NCI-H1048 (cell line): ENCODE measurements at regions not wholly inside any gene's neighbourhood (a gene's known extent, or its start where the extent isn't known, plus 50 kb on each side); places are given as distances from the start of the nearest gene placed in this dataset.

ENCODE experiments used
- DNase-seq: peaks from one replicate; lab custom pipeline; 2025; lab: John Stamatoyannopoulos, UW

DNA sequence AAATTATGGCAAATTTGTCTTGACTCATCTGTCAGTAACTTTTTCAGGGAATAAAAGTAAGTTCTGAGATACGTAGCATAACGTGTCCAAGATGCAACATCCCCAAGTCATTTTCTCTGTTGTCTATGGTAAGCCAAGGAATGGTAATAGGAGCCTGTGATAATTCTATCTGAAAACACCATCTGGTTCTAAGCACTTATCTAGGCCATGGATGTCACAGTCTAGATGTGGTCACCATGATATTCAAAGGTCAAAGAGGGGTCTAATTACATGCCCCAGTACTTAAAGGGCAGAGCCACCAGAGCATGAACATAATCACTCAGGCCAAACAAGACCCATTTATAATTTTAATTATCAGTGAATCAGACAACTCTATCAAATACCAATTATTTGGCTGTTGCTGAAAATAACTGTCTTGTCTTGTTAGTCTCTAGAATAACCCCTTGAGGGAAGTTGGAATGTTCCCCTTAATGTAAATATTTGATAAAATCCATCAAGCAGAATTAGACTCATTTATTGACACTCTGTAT lies 225.1 kb upstream of the MPPED2 start:
- DNase-seq, result no peak

DNA sequence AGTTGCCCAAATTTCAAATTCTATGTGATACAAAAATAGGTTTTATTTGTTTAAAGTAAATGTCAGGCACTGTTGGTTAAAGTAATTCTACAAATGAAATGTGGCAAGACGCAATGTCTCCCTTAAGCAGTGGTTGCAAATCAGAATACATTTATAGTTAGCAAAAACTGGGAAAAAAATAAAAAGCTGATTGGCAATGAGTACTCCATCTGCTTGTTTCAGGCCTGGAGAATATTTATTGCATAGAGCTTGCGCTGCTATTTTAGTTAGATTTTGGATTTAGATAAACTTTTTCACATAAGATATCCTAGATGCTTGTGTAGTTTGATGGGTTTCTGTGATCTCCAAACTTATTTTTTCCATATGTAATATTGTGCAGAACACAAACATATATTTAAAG lies 224.0 kb upstream of the MPPED2 start:
- no peak for DNase-seq

DNA sequence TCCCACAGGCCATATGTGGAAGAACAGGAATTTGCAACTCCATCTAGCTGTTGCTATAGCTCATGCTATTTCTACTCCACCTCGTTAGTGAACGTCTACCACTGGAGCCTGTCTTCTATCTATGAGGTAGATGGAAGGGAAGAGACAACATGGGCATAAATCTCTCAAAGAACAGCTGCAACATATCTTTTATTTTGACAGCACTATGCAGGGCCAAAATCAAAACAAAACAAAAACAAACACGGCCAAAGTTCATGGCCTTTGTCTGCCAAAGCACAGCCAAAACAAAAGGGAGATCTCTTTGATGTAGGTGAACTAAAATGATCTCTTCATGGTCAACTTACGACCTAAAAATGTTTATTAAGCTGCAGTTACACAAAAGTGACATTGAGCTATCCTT lies 215.2 kb upstream of the MPPED2 start:
- no peak for DNase-seq

DNA sequence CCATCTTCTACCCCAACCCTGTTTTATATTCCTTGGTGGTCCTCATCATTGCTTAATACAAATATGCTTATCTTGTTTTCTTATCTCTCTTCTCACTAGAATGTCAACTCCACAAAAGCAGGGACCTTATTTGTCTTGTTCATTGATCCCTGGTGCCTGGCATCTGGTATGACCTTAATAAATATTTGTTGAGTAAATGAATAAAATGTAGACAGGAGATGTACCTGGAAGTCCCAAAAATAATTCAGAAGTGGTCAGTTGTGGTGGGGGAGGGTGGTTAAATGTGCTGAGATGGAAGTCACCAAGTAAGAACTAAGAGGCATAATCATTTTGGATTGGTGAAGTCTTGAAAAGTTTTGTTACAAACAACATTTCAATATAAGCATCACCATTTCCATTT lies 214.8 kb upstream of the MPPED2 start:
- no peak for DNase-seq

DNA sequence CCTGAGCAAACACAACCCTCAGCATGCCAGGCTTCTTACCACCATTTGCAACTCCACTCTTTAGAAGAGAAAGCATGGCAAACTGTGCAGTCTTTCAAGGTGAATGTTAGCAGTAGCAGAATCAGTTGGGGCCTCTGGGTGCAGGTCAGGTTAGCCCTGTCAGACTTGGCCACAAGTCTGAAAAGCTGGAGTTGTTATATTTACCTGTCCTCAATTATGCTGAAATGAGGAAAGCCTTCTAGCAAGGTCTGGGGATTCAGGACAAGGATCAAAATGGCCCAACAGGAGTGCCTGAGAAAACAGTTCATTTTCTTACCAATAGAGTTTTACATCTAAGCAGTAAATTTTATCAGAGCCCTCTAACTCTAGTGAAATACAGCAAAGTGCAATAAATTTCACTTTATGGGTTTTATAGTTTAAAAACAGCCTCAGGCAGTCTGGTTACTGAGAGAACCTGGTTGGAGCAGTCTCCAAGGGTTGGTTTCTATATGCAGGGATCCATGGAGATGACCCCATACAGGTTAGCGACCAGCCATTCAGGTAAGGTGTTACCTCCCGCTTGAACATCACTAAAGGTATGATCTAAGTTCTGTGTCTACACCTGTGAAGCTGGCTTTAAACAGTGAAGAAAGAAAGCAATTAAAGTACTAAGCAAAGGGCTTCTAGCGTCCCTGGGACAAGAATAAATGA lies 212.5 kb upstream of the MPPED2 start:
- no peak for DNase-seq

DNA sequence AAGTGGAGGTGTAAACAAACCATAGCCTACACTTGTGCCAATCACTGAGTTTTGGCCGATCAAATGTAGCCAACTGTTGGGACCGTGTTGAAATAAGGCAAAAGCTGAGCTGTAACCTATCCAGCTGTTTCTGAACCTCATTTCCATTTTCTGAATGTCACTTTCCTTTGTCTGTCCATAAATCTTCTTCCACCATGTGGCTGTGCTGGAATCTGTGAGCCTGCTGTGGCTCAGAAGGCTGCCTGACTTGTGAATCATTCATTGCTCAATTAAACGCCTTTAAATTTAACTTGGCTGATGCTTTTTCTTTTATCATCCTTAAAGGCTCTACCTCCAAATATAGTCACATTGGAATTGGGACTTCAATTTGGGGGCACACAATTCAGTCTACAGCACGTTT lies 203.1 kb upstream of the MPPED2 start:
- DNase-seq, result no peak

DNA sequence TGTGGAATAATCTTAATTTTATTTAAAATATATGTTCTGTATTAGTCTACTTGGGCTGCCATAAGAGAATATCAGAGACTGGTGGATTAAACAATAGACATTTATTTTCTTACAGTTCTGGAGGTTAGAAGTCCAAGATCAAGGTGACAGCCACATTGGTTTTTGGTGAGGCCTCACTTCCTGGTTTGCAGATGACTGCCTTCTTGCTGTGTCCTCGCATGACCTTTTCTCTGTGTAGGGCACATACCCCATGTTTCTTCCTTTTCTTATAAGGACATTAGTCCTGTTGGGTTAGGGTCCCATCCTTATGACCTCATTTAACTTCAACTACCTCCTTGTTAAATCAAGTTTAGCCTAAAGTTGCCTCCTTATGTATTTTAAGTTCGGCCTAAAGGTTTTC lies 202.7 kb upstream of the MPPED2 start:
- no peak for DNase-seq

DNA sequence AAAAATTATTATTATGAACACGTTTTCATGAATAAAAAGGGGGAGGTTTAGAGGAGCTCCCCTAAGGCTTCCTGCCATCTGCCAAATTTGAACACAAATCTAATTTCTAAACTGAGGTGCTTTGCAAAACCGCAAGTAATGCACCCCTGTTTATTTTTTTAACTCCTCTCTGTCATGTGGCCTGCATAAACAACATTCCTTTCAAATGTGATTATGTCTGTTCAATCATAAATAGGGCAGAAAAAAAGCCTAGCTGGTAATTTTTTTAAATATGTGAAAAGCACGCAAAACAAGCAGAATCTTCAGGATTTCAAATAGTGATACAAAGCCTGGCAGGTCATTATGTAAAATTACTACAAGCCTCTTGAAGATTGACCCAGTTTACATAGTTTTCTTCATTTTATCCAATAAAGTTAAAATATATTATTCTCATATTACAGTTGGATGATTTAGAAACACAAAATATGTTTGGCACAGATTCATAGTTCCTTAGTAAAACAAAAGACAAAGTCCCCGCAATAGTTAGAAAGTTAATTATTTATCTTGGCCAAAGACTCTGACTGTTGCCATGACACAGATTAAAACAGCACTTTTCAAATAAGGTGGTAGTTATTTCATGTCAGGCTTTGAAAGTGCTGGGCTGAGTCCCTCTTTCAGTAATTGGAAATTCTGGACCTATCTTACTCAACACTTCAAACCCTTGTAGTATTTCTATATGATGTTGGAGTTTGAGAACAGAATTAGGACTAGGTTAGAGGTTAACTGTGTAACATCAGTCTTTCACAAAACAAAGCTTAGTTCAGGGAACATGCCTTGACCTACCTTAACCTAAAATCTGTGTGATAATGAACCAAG lies 200.3 kb upstream of the MPPED2 start:
- DNase-seq, result no peak

DNA sequence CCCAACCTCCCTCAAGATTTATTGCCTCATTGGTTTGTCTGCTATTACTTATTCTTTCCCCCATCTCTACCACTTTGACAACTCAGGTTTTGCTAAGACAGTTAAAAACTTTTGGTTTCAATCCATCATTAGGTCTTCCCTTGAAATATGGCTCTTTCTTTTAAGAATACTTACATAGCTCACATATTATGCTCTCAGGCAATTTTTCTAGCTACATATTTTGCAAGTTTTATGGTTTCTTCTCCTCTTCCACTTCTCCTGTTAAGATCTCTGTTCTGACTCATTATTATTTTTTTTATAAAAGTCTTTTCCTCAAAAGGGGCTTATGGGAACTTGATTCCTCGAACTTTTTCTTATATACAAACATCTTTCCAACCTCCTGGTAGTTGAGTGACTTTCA lies 192.4 kb upstream of the MPPED2 start:
- no peak for DNase-seq

DNA sequence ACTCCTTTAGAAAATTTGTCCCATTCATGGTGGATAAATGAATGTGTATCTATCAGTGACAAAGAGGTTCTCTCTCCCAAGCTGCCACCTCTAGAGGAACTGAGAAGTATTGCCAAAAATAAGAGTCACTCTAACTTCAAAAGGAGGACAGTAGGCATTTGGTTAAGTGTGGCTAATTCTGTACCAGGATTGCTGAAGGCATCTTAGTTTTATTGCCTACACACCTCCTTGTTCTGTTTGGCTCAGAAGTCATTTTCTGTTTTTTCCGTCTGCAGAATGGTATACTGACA lies 189.0 kb upstream of the MPPED2 start:
- DNase-seq, result no peak

DNA sequence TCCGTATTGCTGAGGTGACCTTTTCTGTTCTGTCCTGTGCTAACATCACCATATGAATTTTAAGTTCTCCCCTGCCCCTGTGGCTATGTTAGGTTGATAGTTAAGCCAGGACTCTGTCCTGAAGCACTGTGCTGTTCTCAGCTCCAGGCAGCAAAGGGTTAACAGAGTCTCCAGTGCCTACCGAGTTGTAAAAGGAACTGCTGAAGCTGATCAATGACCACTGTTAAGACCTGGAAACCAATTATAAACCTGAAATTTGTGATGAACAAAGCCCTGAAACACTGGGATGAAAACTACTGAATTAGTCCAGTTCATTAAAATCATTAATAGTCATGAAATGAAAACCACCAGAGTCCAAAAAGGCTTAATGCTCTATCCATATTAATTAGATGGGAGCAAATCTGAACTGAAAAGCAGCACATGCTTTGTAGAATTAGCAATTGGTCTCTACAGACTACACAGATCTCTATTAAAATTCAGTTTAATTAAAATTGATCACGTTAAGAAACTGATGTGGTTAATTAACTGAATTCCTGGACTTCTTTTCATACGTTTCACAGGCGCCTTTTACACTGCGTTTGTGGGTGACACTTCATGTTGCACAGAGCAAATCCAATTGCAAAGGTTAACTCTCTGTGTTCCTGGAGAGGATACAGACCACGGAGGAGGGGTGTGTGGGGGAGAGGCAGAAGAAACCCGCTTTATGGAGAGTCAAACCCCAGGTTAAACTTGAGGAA lies 188.5 kb upstream of the MPPED2 start:
- no peak for DNase-seq

DNA sequence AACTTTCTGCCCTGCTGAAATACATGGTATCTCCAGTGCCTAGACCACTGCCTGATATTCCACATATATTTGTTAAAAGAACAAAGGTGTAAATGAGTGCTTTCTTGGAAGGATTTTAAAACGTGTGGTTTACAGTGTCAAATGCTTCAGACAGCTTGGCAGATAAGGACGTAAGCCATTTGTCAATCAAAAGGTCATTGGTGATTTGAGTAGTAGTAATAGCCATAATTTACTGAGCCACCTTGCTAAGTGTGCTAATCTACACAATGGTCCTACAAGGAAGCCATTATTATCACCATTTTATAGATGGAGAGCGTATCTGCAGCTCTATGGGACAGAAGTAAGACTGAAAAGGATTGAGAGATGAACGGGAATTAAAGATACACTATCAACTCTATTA lies 186.8 kb upstream of the MPPED2 start:
- no peak for DNase-seq

DNA sequence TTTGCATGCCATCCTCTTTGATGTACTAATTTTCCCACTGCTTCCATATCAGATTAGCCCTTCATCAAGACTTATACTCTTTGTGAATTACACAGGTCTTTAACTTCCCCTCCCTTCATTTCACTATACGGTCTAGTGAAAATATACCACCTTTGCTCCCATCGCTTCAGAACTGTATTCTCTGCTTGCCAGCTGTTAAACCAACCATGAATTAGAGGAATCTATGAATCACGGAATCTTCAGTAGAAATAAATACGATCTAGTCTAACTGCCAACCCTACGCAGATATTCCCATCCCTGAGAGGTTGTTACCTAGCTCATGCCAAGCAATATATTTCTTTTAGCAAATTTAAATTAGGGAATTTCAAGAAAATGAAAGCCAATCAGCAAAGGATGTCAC lies 177.8 kb upstream of the MPPED2 start:
- DNase-seq, result no peak

DNA sequence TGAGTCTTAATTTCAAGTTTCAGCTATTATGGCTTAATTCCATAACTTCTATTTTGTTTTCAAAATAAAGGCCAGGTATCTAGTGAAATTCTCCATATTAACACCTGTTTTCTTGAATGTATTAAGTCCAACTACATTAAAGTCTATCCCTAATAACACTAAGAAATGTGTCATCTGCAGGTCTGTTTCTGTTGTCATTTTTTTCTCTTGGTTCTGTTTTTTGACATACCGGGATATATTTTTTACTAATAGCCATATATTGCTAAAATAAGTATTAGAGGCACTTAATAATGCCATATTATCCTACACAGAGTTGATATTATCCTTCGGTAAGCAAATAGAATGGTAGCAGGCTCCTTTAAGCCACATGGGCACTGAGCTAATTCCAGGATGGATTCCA lies 176.0 kb upstream of the MPPED2 start:
- no peak for DNase-seq

DNA sequence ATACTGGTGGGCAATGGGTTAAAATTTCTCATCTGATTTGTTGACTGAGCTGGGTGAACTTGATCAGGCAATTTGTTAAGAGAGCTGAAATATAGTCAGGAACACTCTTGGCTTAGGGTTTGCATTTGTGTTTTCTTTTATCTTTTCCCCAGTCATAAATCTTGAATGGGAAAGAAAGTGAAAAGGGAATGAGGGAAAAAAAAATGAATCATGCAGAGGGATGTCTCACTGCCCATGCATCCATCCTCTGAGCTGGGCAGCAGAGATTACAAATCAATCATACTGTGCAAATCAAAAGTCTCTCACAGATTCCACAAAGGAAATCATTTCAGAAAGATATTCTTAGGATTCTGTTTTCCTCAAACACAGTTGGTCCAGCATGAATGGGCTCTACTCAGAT lies 174.2 kb upstream of the MPPED2 start:
- no peak for DNase-seq

DNA sequence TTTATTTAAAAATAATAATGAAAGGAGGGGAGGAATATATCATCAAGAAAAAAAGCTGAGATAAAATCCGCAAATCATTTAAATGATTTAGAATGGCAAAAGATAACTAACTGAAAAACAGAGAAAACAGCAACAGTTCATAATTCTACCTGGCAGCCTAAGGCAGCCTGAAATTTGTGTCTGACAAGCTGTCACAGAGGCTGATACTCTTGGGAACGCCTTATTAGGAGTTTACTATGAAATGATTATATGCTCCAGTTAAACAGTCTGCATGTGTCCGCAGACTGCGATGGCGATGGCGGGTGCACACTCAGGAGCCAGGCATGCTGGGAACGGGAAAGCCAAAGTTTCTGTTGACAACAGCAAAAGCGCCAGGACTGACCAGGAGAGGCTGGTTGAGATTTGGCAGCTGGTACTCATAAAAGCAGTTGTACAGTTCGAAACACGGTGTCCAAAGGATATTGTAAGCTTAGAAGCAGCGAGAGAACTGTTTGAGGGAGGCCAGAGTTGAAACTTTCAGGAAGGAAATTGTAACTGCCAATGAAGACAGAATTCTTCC lies 172.9 kb upstream of the MPPED2 start:
- DNase-seq, result no peak

DNA sequence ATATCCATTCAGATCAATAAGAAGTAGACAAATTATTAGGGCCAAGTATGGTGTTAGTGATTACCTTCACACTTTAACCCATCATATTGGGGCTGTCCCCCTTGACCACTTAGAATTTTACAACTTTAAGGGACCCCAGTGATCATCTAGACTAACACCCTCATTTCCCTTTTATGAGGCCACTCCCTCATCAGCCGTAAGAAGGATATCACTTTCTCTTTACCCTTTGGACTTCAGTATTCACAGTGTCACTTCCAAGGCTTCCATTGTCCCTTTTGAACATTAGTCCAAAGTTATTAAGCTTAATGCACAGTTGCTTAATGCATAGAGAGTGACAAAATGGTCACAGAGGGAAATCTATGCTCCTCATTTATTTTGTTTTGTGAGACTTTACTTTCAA lies 172.4 kb upstream of the MPPED2 start:
- DNase-seq, result no peak

DNA sequence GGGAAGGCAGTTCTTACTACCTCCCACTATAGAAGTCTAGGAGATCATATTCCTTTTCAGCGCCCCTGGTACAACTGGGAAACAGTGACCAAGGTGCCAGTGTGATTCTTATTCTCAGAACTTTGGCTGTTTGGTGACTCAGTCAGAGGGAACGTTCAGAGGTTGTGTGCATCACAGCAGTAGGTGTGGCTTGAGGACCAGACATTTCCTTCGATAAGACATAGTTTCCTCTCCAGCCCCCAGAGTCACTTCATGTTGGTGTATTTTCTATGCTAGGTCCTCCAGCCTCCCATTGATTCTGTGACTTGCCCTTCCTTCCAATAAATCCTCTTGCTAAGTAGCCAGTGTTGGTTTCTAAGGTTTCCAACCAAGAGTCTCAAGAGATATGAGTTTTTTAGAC lies 171.9 kb upstream of the MPPED2 start:
- no peak for DNase-seq

DNA sequence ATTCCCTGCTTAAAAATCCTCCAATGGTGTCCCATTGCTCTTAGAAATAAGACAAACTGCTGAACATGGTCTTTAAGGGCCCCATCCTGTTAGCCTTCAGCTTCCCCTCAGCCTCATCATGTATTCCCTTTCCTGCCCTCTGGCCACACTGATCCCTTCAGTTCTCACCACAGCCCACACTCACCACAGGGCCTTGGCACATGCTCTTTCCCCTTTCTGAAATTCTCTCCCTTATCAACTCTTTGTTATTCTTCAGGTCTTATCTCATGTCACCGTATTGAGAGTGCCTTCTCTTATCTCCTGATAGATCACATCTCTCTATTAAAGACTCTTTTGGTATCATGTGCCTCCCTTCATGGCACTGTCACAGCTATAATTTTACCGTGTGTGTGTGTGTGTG lies 167.8 kb upstream of the MPPED2 start:
- DNase-seq, result no peak

DNA sequence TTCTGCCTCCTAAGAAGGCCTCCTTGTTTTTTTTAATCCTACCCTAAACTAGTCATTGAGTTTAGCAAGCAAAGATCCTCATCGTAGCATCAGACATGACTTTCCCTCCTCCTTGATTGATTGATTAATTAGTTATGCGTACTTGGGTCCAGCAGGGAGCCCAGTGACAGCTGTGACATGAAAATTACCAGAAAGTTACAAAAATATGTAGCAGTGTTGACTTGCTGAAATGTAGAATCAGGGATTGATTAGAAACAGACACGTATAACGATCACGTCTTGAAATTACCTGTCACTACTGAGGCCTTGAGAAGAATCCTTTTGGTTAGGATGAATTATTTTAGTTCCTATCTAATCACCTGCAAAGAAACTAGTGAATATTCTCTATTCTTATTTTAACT lies 167.4 kb upstream of the MPPED2 start:
- DNase-seq, result no peak

DNA sequence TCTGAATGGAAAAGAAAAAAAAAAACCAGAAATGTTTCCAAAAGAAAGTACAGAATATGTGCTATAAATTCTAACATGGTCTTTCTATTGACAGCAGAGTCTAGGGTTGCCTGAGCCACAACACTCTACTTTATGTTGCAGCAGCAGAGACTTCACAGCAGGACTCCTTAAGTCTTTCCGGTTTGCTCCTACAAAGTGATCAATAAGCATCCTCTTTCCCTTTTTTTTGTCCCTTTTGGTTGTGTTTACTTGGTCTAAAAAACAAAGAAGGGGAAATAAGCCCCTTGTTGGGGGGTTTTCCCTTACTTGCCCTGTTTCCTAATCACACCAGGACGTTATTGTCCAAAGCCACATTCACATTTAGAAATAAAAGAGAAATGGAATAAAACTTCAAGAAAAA lies 163.1 kb upstream of the MPPED2 start:
- no peak for DNase-seq

DNA sequence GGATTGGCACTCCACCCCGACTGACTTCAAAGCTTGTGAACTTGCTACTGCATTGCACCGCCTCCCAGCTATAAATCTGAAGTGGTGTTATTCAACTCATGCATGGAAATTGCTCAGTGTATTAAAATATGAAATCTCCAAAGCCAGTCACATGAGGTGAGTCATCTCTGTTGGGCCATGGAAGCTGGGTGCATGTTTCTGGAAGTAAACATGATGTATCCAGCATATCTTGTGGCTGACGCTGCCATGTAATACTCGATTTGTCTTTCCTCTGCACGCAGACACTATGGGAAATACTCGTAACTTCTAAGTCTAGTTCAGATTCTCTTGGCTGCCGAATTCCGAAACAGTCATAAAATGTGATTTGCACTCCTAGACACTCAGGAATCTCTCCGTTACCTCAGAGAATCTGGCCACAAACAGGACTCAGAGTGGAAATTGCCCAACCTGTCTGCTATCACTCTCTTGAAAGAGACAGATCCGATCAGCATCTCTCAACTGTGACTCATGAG lies 154.9 kb upstream of the MPPED2 start:
- DNase-seq, result no peak

DNA sequence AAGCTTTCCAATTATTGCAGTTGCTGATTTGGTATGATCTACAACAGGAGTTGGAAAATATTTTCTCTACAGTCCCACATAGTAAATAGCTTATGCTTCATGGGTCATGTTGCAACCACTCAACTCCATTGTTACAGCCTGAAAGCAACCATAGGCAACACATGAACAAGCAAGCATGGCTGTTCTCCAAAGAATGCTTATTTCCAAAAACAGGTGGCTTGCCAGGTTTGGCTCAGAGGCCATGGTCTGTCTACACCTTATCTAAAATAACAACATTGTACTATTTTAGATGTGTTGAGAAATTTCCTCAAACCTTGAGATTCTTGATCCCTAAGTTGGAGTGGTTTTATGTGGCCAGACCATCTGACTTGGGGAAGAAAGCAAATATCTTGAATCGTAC lies 153.9 kb upstream of the MPPED2 start:
- no peak for DNase-seq
